ENCODE measurements at regions not wholly inside any gene's neighbourhood (a gene's known extent, or its start where the extent isn't known, plus 50 kb on each side); places are given as distances from the start of the nearest gene placed in this dataset.
"Not testable (repeated sequence)": the region's sequence is repeated elsewhere in the genome, so short reads cannot be mapped to it uniquely, and the experiment has no call there.

- DNase-seq: no peak
Observed at GRCh38 chr18:77329651-77330050, 80.0 kb downstream of the GALR1 start.

DNA sequence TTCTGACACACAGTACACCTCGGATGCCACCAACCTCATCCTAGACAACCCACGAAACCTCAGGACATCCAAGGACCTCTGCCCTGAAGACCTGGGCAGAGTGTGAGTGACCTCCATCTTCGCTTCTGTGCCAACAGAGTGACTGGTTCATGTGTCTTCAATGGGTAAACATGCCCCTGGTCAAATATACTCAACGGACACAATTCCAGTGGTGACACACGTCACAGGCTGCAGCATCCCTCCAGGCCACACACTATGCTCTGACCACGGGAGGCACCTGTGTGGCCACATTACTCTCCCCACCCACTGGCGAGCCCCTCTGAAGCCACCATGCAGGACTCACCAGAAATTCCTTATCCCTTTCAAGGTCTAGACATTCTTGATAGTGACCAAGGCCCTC is 85.2 kb downstream of the GALR1 start:
- no peak for DNase-seq

DNA sequence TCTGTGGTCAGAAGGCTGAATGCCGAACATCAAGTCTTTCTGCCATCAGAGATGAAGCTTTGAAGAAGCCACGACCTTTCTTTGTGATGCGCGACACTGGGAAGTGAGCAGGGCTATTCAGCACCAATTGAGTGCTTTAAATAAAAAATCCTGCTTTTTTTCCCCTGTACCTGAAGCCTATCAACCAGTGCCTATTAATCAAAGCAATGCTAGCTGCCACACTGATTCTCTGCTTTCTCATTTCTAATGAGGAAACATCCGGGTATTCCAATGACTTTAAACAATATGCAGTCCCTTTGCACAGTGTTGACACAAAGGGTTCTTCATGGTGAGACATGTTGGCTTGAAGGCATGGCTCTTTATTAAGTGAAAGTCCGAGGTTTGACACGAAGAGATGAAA is 88.0 kb downstream of the GALR1 start:
- no peak for DNase-seq

DNA sequence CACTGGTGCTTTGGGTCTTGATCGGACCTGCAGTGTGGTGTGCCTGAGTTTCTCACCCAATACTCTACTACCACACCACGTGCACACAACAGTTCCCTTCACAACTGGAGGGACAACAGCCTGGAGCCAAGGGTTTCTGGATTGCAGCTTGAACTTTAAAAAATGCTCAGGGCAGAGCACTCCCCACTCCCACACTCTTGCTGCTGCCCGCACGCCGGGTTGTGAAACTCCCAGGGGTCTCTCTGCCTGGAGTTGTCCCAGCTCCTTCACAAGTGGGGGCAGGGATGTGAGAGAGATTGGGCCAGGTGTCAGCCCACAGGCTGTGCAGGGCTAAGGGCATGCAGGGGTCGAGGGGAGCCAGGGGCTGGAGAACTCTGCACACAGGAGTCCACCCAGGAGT is 89.4 kb downstream of the GALR1 start:
- DNase-seq: no peak

- DNase-seq: no peak
Observed at GRCh38 chr18:77339623-77340022, 90.0 kb downstream of the GALR1 start.

GRCh38 chr18:77340815-77341214 is 91.2 kb downstream of the GALR1 start:
- no peak for DNase-seq

DNA sequence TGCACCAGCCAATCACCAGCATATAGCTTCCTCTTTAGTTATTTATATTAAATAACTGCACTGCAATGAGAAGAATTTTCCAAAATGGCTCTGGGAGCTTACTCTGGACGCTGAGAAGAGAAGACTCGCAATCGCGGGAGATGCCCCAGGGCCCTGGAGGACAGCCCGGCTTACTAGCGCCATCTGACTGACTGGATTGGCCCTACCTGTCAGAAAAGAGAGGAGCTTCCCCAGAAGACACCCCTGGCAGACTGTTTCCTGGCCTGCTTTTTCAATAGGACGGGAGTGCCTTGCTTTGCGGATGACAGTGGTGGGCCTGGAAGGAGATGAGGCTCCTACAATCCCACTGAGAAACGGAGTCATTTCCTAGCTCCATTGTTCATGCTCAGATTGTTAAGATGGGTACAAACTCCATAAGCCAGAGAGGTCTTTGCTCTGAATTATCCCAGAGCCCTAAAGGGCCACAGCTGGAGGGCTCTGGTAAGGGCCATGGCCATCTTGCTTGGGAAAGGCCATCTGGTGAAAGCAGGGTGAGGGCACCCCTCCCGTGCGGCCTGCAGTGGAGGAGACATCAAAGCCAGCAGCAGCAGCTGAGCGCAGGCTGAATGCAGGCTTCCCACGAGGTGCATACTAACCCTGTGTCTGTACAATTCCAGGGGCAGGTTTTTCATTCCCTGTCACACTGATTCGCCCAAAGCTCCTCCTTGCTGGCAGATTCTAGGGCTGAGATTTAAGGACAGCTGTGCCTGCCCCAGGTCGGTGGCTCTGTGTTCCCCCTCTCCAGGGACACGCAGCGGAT is 92.1 kb downstream of the GALR1 start:
- no peak for DNase-seq

DNA sequence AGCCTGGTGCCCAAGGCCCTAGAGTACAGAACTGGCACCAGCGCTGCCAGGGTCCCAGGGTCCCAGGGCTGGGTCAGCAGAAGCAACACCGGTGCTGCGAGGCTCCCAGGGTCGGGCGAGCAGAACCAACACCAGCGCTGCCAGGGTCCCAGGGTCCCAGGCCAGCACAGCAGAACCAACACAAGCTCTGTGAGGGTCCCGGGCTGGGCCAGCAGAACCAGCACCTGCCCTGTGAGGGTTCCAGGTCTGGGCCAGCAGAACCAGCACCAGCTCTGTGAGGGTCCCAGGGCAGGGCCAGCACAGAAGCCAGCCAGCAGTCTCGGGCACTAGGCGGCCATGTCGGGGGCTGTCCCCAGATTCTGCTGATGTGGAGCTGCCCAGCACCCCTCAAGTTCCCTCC is 93.1 kb downstream of the GALR1 start:
- no peak for DNase-seq

GRCh38 chr18:77343846-77344510 is 94.3 kb downstream of the GALR1 start:
- DNase-seq: no peak

GRCh38 chr18:77344786-77345500 is 95.3 kb downstream of the GALR1 start:
- DNase-seq: no peak

DNA sequence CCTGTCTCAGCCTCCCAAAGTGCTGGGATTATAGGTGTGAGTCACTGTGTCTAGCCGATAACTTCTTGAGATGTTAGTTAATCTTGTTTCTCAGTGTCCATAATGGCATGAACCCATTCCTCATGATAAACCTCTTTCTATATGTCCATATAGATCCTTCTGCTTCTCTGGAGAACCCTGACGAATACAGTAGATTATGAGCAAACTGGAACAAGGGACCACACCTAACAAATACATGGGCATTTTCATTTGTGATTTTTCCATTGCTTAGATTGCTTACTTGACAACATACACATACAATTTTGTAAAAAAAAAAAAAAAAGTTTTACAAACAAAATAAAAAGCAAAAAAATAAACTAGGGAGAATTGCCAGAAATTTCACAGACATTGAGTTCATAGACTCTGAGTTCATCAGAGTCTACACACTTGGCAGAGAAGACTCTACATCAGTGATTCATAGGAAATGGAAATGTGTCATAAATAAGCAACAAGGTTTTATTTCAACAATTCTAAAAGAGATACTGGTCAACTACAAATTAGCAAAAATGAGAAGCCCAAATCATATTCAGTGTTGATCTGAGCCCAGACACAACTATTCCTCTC is 96.7 kb downstream of the GALR1 start:
- no peak for DNase-seq

- DNase-seq: not testable (repeated sequence)
Observed at GRCh38 chr18:77353349-77353748, 103.7 kb downstream of the GALR1 start.

- no peak for DNase-seq
Observed at GRCh38 chr18:77359561-77360314, 110.1 kb downstream of the GALR1 start.

DNA sequence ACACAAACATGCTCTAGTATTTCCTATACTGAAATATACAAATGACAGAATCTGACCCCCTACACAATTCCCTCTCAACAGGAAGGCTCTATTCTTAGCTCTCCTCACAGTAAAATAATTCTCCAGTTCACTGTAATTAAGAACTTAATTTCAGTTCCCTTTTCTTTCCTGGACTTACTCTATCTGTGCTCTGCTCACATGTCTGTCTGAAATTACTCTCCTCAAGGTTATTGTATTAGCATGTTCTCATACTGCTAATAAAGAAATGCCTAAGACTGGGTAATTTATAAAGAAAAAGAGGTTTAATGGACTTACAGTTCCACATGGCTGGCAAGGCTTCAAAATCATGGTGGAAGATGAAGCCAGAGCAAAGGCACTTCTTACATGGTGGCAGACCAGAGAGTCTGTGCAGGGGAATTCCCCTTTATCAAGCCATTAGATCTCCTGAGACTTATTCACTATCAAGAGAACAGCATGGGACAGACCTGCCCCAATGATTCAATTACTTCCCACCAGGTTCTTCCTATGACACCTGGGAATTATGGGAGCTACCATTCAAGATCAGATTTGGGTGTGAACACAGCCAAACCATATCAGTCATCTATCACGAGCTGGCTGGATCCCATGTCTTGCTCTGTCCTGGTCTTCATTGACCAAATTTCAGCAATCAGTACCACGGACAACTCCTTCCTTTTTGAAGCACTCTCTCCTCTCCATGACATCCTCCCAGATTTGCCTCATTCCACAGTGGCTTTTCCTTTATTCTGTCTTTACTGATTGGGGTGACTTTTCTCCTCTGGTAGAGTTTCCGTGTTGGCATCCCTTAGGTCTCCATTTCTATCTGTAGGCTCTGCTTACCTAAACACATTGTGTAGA is 110.9 kb downstream of the GALR1 start:
- DNase-seq: no peak

DNA sequence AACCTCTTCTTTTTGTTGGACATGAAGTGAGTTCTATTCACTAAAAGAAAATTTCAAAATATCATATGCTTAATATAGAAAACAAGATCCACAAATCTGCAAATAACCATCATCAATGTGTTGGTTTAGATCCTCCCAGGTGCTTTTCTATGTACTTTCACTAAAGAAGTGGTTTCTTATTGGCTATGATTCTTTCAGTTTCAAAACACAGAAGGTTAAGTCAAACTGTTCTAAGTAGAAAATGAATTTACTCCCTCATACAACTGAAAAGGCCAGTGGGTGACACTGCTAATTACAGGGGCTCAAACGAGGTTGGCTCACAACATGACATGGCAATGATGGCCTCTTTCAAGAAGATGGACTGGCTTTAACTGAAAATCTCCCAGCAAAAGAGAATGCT is 111.7 kb downstream of the GALR1 start:
- DNase-seq: no peak

DNA sequence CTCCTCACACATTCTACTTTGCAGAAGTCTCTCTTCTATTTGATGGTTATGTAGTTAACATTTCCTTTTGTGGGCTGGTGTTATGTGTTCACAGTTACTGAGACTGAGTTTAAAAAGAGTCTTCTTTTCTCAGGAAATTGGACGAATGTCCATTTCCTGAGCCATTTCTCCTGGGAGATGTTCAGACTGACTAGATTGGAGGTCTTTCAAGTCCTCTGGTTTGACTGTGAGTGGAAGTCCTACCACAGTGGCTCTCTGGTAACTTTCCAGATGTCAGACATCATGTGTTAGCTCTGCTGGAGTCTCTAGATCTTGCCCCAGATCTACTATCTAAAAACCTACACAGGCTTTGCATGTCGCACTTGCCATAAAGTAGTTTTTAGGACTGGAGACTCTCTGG is 116.0 kb downstream of the GALR1 start:
- DNase-seq: no peak

DNA sequence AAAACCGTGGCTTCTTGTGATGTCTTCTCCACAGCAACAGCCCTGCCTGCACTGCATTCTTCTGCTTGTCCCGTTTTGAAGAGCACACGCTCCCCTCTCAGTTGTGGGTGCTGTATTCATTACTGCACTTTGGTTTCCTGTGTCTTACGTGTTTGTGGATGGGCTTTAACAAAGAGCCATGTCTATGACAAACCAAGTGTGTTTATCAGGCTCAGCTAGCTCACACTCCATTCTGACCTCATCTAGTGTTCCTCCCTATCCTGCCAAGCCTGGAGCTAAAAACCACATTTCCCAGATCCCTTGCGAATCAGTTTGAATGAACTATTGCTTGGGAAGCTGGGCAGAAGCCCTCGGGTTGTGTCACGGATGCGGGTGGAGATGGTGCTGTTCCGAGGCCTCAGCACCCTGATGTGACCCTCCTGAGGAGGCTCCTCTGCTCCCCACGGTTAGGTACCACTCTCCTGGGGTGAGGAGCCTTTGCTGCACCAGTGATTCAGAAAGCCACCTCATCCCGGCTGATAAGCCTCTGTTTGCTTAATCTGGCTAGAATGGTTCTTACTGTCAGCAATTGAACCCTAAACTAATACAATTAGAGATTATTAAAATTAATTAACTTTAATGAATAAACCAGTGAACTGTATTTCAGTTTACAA is 116.5 kb downstream of the GALR1 start:
- DNase-seq: no peak

- no peak for DNase-seq
Observed at GRCh38 chr18:77366720-77367641, 117.3 kb downstream of the GALR1 start.

GRCh38 chr18:77369644-77370043 is 120.0 kb downstream of the GALR1 start:
- DNase-seq: no peak

All from activated CD4-positive, CD25-positive, alpha-beta regulatory T cell (primary cell).